Esophagus muscularis mucosa (tissue), 4 donors: ENCODE measurements at regions not wholly inside any gene's neighbourhood (a gene's known extent, or its start where the extent isn't known, plus 50 kb on each side); places are given as distances from the start of the nearest gene placed in this dataset.

Experiments used
- CTCF ChIP-seq, 3 experiments: fragments of 200-600 bp in 2 of 3; fragments of 450-650 bp in 1 of 3; sonication (generic) in 2 of 3; IDR thresholded peaks; one replicate each; pipeline ENCODE4 v1.5.1; 2017 to 2019; ENCODE audit warnings: antibody characterized with exemption in 3 of 3, mild to moderate bottlenecking in 2 of 3, moderate library complexity in 1 of 3
- EP300 ChIP-seq: sonication (generic); formaldehyde crosslinking; IDR thresholded peaks from one replicate; pipeline ENCODE4 v1.6.1; 2017; ENCODE audit warnings: antibody characterized with exemption
- POLR2A ChIP-seq: fragments of 450-650 bp; IDR thresholded peaks from one replicate; pipeline ENCODE4 v1.6.1; 2017; ENCODE audit warnings: antibody characterized with exemption, moderate library complexity, mild to moderate bottlenecking, low read depth
- POLR2AphosphoS5 ChIP-seq, 2 donors: sonication (generic); formaldehyde crosslinking; IDR thresholded peaks; one replicate each; pipeline ENCODE4 v1.6.1; 2017; ENCODE audit warnings: antibody characterized with exemption in 2 of 2

GRCh38 chr9:79353856-79354520 is 217.8 kb upstream of the TLE4 start:
- no peak for TF ChIP-seq CTCF (IDR thresholded peaks at IDR 0.05)
- TF ChIP-seq POLR2A = no peak
- TF ChIP-seq POLR2AphosphoS5 (IDR thresholded peaks at IDR 0.05) = no peak
- TF ChIP-seq EP300 = no peak
